ENCODE measurements at regions not wholly inside any gene's neighbourhood (a gene's known extent, or its start where the extent isn't known, plus 50 kb on each side); places are given as distances from the start of the nearest gene placed in this dataset.
A peak's percentile ranks its signal among the peaks of the same experiment; 100 is the strongest.
"Not testable (repeated sequence)": the region's sequence is repeated elsewhere in the genome, so short reads cannot be mapped to it uniquely, and the experiment has no call there.

- no peak for FAIRE-seq
These were observed 197.4 kb upstream of the SLC38A2 start for GRCh38 chr12:46569826-46570439.

DNA sequence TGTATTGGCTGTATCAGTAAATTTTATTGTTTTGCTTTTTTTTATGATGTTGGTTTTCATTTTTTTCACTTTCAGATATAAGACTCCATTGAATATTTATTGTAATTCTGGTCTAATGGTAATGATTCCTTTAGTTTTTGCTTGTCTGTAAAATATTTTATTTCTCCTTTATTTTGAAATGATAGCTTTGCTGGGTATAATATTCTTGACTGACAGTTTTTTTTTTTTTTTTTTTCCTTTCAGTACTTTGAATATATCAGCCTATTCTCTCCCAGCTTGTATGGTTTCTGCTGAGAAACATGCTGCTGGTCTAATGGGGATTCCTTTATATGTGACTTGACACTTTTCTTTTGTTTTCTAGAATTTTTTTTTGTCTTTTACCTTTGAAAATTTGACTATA lies 195.1 kb upstream of the SLC38A2 start:
- FAIRE-seq = peak; percentile 86

- FAIRE-seq = peak; percentile 99
These were observed 190.2 kb upstream of the SLC38A2 start for GRCh38 chr12:46562625-46563225.

- FAIRE-seq = not testable (repeated sequence)
These were observed 189.4 kb upstream of the SLC38A2 start for GRCh38 chr12:46561769-46562624.

DNA sequence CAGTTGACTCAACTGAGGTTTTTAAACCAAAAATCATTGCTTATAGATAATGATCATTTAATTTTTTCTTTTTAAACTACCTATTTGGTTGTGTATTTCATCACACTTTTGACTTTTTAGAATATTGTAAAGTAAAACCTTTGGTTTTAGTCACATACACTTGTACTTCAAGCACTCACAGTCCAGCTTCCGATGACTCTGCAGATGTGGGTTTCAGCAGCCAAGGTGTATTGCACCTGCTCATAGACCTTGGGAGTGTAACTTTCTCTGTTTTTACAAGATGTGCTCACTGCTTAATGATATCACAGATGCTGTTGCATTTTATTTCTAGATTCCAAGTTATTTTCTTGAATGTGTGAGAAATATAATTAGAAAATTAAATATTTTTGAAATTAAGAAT lies 188.3 kb upstream of the SLC38A2 start:
- no peak for FAIRE-seq

- FAIRE-seq = peak; percentile 98
These were observed 187.5 kb upstream of the SLC38A2 start for GRCh38 chr12:46560089-46560488.

GRCh38 chr12:46559311-46559710 lies 186.7 kb upstream of the SLC38A2 start:
- FAIRE-seq = no peak

DNA sequence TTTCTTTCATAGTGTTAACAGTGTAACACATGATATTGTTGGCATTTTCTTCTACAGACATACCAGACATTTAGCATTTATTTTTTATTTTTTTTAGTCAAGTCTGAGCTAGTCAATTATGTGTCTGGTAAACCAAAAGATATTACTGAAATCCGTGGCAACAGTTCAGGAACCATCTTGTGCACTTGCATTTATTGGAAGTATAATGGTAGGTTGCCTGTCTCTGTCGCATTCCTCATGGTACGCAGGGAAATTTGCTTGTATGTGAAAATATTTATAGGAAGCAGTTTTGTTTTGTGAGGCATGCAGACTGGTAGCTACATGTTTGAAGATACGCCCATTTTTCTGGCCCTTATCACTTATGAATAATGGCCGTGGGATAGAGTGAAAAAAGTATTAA lies 186.1 kb upstream of the SLC38A2 start:
- no peak for FAIRE-seq

DNA sequence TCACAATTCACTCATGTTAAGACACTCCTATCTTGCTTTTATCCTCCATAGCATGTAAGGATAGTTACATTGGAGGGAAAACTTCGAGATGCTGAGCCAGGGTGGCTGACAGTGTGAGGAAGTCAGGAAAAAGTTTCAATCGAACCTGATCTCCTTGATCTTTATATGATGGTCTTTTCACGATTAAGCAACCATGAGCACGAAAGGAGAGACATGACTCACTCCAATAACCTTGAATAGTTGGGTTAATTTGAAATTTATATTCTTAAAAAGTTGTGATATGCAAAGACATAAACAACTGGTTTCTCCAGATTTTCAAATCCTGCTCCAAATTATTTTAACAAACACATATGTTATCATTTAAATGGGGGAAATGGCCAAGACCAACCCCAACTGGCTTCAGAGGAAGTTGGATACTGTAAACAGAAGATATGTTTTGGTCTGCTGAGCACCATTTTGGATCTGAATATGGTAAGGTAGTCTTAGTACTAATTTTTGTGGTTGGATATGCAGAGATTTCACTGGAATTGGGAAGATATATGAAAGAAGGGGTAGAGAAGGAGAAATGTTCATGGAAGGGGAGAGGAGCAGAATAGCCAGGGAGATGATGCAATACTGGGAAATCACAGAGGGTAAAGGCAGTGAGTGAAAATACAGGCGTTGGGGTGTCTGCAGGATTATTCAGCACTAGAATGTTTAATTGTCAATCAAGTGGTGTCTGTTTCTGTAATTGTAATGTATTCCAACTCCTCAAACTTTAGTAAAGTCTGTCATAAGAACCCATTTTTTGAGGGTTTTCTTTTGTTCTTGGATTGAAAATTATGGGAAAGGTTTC lies 185.2 kb upstream of the SLC38A2 start:
- no peak for FAIRE-seq

DNA sequence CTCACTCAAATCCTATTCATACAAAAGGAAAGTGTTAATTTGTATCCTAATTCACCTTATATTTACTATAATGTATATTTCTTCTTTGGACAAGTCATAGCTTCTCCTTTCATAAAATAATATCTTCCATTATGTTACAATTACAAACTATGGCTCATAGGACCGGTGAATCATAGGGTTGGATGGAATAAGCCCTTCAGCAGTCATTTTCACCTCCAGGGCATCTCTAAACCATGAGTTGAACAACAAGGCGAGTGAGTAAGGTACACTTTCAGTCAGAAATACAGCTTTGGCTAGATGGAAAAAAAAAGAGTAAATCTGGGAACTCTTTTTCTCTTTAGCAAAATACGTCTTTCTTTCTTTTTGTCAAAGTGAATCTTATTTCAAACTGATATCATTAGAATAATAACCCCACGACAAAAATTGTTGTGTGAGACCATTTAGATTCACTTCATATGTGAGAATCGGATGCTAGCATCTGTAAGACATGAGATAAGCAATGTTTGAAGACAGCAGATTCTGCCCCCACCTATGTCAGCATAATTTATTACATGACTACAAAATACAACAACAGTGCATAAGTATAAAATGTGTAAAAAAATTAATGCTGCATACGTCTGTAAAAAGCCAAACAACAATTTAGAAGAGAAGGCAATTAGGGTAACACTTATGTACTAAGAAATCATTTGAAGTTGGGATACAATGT lies 184.4 kb upstream of the SLC38A2 start:
- FAIRE-seq = no peak

DNA sequence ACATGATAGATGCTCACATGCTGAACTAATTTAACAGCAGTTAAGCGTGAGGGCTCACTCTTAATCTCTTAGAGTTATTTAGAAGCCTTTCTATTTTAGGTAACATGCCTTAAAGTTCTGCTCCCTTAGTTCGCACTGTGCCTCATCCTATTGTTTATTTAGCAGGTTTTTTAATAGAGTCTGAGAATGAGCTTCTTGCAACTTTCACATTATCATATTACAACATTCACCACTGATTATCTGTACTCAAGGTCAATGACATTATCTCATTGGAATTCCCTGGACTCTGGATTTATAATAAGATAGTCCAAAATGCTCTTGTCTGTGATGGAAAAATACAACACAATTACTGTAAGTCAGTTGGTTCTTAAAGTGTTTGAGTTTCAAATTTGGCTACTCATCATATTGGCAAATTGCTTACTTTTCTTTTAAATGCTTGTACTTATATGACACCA lies 183.6 kb upstream of the SLC38A2 start:
- FAIRE-seq = peak; percentile 99

GRCh38 chr12:46555406-46555852 lies 182.9 kb upstream of the SLC38A2 start:
- no peak for FAIRE-seq

DNA sequence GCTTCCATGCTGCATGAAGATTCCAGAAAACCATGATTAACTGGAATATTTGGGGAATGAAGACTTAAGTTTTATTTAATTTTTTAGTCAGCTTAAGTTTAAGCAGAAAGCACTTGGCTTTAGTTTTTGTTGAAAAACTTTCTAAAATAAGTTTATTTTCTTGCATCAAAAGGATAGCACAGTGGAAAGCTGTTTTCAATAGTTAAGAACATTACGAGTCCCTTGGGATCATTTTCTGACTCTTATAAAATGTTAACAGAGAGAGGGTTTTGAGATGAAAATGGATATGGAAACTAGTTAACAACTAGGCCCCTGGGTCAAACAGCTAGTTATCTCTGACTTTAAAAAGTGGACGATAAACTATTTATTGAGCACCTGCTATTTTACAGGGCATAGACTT lies 181.9 kb upstream of the SLC38A2 start:
- FAIRE-seq = no peak

GRCh38 chr12:46553911-46554310 lies 181.3 kb upstream of the SLC38A2 start:
- FAIRE-seq = no peak

- FAIRE-seq = peak; percentile 92
These were observed 180.7 kb upstream of the SLC38A2 start for GRCh38 chr12:46553266-46553665.

DNA sequence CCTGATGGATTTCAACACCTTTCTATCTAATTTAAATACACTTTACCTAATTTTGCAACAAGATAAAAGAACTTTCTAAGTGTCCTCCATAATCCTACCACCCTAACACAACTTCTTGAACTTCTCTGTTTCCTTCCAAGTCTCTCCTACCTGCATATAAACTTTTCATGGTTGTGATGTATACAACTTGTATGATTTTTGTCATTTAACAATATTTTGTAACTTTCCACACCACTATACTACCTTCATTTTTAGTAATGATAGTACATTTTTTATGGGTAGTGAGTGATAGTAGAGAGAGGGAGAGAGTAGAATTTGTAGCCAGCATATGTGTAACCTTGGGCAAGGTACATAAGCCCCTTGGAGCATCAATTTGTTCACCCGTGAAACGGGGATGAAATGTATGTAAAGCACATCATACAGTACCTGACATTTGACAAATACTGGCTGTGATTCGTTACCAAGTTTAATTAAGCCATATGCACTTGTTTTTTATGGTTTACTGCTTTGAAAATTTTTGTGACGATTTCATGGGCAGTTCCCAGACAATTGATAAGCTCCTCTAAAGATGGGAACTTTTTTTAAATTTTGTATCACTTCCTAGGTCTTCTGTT lies 177.8 kb upstream of the SLC38A2 start:
- no peak for FAIRE-seq

DNA sequence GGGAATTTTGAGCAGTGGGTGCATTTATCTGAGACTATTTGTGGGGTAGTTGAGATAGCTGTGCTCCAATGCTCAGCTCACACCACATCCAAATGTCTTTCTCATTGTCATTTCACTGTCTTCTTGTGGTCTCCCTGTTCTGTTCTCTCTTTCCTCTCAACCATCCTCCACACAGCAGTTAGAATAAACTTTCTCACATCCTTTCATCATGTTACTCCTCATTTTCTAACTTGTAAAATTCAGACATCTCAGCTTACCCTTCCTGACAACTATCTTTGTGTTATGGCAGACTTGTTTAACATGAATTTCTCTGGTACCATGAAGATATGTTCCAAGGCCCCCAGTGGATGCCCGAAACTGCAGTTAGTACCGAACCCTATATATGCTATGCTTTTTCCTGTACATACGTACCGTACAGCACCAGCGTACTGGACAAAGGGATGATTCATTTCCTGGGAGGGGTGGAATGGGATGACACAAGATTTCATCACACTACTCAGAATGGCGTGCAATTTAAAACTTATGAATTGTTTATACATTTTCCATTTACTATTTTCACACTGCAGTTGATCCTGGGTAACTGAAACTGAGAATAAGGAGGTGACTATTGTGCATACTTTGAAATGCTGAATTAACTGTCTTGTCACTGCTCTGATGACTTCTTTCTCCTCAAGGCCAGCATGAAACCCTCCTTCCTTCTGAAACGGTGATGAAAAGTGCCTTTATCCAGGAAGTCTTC lies 177.1 kb upstream of the SLC38A2 start:
- peak; percentile 32 for FAIRE-seq

DNA sequence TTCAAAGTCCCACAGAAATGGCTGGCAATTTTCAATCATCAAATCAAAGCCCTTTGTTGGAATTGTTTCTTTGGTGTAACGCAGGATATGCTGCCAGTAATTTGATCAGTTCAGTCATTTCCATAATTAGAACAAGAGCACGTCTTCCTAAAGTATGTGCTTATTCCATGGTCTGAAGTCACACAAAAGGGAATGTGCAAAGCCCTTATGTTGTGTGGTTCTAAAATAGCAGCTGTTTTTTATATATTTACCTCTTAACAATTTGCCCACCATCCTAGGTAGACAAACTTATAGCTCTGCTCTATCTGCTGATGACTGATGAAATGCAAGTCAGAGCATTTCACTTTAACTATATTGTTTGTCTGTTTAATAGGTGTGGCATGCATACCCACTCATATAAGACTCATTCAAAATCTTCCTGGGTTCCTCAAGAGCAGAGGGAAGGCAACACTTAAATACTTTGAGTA lies 176.1 kb upstream of the SLC38A2 start:
- FAIRE-seq = peak; percentile 30

GRCh38 chr12:46547421-46548354 lies 175.1 kb upstream of the SLC38A2 start:
- no peak for FAIRE-seq
